ENCODE measurements at regions not wholly inside any gene's neighbourhood (a gene's known extent, or its start where the extent isn't known, plus 50 kb on each side); places are given as distances from the start of the nearest gene placed in this dataset.

DNA sequence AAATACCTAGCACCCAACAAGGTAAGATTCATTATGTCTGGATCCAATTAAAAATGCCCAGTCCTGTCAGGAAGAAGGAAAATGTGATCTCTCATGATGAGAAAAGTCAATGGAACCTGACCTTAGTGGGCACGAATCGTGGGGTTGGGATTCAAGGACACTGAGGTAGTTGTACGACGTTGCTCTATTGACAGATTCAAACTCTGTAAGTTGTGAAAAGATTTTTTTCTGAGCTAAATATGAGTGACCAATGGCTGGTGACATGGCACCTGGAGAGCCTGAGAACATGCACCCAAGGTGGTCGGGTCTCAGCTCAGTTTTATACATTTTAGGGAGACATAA, 148.2 kb downstream of the NDUFA10 start:
- TF ChIP-seq ZNF565 (CRISPR knock-in tag; conservative IDR thresholded peaks at IDR 0.05; ENCODE audit: low read depth) = no peak
- TF ChIP-seq ZFP3 (CRISPR knock-in tag; IDR thresholded peaks at IDR 0.05) = no peak
- TF ChIP-seq, protein P1, sequence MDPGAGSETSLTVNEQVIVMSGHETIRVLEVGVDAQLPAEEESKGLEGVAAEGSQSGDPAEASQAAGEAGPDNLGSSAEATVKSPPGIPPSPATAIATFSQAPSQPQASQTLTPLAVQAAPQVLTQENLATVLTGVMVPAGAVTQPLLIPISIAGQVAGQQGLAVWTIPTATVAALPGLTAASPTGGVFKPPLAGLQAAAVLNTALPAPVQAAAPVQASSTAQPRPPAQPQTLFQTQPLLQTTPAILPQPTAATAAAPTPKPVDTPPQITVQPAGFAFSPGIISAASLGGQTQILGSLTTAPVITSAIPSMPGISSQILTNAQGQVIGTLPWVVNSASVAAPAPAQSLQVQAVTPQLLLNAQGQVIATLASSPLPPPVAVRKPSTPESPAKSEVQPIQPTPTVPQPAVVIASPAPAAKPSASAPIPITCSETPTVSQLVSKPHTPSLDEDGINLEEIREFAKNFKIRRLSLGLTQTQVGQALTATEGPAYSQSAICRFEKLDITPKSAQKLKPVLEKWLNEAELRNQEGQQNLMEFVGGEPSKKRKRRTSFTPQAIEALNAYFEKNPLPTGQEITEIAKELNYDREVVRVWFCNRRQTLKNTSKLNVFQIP (CRISPR knock-in tag; IDR thresholded peaks at IDR 0.05; ENCODE audit: borderline replicate concordance, low read depth) = no peak
- TF ChIP-seq TCF4 (CRISPR knock-in tag; IDR thresholded peaks at IDR 0.05; ENCODE audit: borderline replicate concordance) = no peak
- TF ChIP-seq, protein P2, sequence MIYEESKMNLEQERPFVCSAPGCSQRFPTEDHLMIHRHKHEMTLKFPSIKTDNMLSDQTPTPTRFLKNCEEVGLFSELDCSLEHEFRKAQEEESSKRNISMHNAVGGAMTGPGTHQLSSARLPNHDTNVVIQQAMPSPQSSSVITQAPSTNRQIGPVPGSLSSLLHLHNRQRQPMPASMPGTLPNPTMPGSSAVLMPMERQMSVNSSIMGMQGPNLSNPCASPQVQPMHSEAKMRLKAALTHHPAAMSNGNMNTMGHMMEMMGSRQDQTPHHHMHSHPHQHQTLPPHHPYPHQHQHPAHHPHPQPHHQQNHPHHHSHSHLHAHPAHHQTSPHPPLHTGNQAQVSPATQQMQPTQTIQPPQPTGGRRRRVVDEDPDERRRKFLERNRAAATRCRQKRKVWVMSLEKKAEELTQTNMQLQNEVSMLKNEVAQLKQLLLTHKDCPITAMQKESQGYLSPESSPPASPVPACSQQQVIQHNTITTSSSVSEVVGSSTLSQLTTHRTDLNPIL (CRISPR knock-in tag; IDR thresholded peaks at IDR 0.05; ENCODE audit: low read depth) = no peak
- TF ChIP-seq ESRRG (CRISPR knock-in tag; IDR thresholded peaks at IDR 0.05) = no peak
- no peak for TF ChIP-seq ZC3H10 (CRISPR knock-in tag; IDR thresholded peaks at IDR 0.05)
- TF ChIP-seq CSDC2 (CRISPR knock-in tag; IDR thresholded peaks at IDR 0.05) = no peak
- no peak for TF ChIP-seq RARB (CRISPR knock-in tag; IDR thresholded peaks at IDR 0.05)
- no peak for TF ChIP-seq GLIS3 (CRISPR knock-in tag; IDR thresholded peaks at IDR 0.05)
- no peak for TF ChIP-seq ZNF8 (CRISPR knock-in tag; IDR thresholded peaks at IDR 0.05)
- TF ChIP-seq ARNTL (CRISPR knock-in tag; IDR thresholded peaks at IDR 0.05; ENCODE audit: borderline replicate concordance, low read depth) = no peak
- ATAC-seq = no peak

- TF ChIP-seq GLIS3 (CRISPR knock-in tag; IDR thresholded peaks at IDR 0.05) (no peak), ZNF8 (CRISPR knock-in tag; IDR thresholded peaks at IDR 0.05) (no peak), ZNF70 (CRISPR knock-in tag; IDR thresholded peaks at IDR 0.05) (no peak), TSHZ2 (CRISPR knock-in tag; IDR thresholded peaks at IDR 0.05) (no peak), PPARA (CRISPR knock-in tag; IDR thresholded peaks at IDR 0.05; ENCODE audit: borderline replicate concordance) (no peak), TCF4 (CRISPR knock-in tag; IDR thresholded peaks at IDR 0.05; ENCODE audit: borderline replicate concordance) (no peak), BACH2 (CRISPR knock-in tag; IDR thresholded peaks at IDR 0.05; ENCODE audit: borderline replicate concordance) (no peak), ISL1 (CRISPR knock-in tag; IDR thresholded peaks at IDR 0.05) (no peak), TOX (CRISPR knock-in tag; IDR thresholded peaks at IDR 0.05; ENCODE audit: borderline replicate concordance) (no peak), ZC3H10 (CRISPR knock-in tag; IDR thresholded peaks at IDR 0.05) (no peak)
- TF ChIP-seq, protein P1 (CRISPR knock-in tag; IDR thresholded peaks at IDR 0.05; ENCODE audit: borderline replicate concordance, low read depth) = no peak
- ATAC-seq = no peak
These were observed 148.7 kb downstream of the NDUFA10 start for GRCh38 chr2:239876271-239876947.

GRCh38 chr2:239874636-239875356, 150.3 kb downstream of the NDUFA10 start:
- ATAC-seq = no peak
- TF ChIP-seq ZC3H10 (CRISPR knock-in tag; IDR thresholded peaks at IDR 0.05) (no peak), PPARA (CRISPR knock-in tag; IDR thresholded peaks at IDR 0.05; ENCODE audit: borderline replicate concordance) (no peak), TOX (CRISPR knock-in tag; IDR thresholded peaks at IDR 0.05; ENCODE audit: borderline replicate concordance) (no peak), RARB (CRISPR knock-in tag; IDR thresholded peaks at IDR 0.05) (no peak), ZNF8 (CRISPR knock-in tag; IDR thresholded peaks at IDR 0.05) (no peak), OSR1 (CRISPR knock-in tag; IDR thresholded peaks at IDR 0.05) (no peak), GLIS3 (CRISPR knock-in tag; IDR thresholded peaks at IDR 0.05) (no peak)
- TF ChIP-seq, protein P2 (CRISPR knock-in tag; IDR thresholded peaks at IDR 0.05; ENCODE audit: low read depth) = no peak
